ENCODE measurements at regions not wholly inside any gene's neighbourhood (a gene's known extent, or its start where the extent isn't known, plus 50 kb on each side); places are given as distances from the start of the nearest gene placed in this dataset.

- TF ChIP-seq ZFP3 (CRISPR knock-in tag; IDR thresholded peaks at IDR 0.05), result no peak
- no peak for TF ChIP-seq ARNTL (CRISPR knock-in tag; IDR thresholded peaks at IDR 0.05; ENCODE audit: borderline replicate concordance, low read depth)
- TF ChIP-seq RARB (CRISPR knock-in tag; IDR thresholded peaks at IDR 0.05), result no peak
- TF ChIP-seq ZC3H10 (CRISPR knock-in tag; IDR thresholded peaks at IDR 0.05), result no peak
- TF ChIP-seq, protein P1, sequence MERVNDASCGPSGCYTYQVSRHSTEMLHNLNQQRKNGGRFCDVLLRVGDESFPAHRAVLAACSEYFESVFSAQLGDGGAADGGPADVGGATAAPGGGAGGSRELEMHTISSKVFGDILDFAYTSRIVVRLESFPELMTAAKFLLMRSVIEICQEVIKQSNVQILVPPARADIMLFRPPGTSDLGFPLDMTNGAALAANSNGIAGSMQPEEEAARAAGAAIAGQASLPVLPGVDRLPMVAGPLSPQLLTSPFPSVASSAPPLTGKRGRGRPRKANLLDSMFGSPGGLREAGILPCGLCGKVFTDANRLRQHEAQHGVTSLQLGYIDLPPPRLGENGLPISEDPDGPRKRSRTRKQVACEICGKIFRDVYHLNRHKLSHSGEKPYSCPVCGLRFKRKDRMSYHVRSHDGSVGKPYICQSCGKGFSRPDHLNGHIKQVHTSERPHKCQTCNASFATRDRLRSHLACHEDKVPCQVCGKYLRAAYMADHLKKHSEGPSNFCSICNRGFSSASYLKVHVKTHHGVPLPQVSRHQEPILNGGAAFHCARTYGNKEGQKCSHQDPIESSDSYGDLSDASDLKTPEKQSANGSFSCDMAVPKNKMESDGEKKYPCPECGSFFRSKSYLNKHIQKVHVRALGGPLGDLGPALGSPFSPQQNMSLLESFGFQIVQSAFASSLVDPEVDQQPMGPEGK (CRISPR knock-in tag; IDR thresholded peaks at IDR 0.05; ENCODE audit: borderline replicate concordance), result no peak
- no peak for TF ChIP-seq CREB5 (CRISPR knock-in tag; IDR thresholded peaks at IDR 0.05; ENCODE audit: low read depth)
- no peak for TF ChIP-seq SNAI2 (CRISPR knock-in tag; IDR thresholded peaks at IDR 0.05)
- TF ChIP-seq PPARA (CRISPR knock-in tag; IDR thresholded peaks at IDR 0.05; ENCODE audit: borderline replicate concordance), result no peak
- TF ChIP-seq ZNF8 (CRISPR knock-in tag; IDR thresholded peaks at IDR 0.05), result no peak
- TF ChIP-seq, protein P2, sequence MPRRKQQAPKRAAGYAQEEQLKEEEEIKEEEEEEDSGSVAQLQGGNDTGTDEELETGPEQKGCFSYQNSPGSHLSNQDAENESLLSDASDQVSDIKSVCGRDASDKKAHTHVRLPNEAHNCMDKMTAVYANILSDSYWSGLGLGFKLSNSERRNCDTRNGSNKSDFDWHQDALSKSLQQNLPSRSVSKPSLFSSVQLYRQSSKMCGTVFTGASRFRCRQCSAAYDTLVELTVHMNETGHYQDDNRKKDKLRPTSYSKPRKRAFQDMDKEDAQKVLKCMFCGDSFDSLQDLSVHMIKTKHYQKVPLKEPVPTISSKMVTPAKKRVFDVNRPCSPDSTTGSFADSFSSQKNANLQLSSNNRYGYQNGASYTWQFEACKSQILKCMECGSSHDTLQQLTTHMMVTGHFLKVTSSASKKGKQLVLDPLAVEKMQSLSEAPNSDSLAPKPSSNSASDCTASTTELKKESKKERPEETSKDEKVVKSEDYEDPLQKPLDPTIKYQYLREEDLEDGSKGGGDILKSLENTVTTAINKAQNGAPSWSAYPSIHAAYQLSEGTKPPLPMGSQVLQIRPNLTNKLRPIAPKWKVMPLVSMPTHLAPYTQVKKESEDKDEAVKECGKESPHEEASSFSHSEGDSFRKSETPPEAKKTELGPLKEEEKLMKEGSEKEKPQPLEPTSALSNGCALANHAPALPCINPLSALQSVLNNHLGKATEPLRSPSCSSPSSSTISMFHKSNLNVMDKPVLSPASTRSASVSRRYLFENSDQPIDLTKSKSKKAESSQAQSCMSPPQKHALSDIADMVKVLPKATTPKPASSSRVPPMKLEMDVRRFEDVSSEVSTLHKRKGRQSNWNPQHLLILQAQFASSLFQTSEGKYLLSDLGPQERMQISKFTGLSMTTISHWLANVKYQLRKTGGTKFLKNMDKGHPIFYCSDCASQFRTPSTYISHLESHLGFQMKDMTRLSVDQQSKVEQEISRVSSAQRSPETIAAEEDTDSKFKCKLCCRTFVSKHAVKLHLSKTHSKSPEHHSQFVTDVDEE (CRISPR knock-in tag; IDR thresholded peaks at IDR 0.05), result no peak
- no peak for TF ChIP-seq OSR1 (CRISPR knock-in tag; IDR thresholded peaks at IDR 0.05)
- TF ChIP-seq GLIS3 (CRISPR knock-in tag; IDR thresholded peaks at IDR 0.05), result no peak
- no peak for TF ChIP-seq ZNF70 (CRISPR knock-in tag; IDR thresholded peaks at IDR 0.05)
- ATAC-seq, result no peak
These were observed 183.9 kb downstream of the ARRDC4 start for GRCh38 chr15:98144388-98144787.

DNA sequence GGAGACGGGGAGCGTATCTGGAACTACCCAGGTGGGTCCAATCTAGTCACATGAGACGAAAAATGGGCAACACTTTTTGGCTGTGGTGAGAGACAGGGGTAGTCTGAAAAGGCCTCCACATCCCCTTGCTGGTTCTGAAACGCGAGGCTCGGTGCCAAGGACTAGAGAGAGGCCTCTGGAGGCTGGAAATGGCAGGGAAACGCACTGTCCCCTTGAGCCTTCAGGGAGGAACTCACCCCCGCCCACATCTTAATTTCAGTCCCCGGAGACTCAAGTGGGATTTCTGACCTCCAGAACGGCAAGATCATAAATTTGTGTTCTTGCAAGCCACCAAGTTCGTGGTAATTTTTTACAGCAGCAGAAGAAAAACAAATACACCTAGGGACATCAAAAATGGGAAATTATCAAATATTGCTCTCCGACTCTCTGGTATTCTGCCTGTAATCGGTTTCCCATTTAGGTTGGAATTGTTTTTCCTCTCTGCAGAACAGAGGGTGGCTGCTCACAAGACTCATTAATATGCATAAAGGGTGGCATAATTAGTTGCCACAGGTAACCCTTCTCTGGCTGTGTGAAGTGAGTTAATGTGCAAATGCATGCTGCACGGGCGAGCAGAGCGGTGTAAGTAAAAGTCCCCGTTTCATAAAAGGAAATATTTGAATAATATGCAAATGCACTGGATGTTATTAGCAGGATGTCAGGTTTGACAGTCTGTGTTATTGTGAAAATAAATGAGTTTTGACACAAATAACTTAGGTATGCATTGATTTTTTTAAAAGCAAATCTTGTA is 185.7 kb downstream of the ARRDC4 start:
- TF ChIP-seq GLIS3 (CRISPR knock-in tag; IDR thresholded peaks at IDR 0.05), result no peak
- ATAC-seq, result no peak

DNA sequence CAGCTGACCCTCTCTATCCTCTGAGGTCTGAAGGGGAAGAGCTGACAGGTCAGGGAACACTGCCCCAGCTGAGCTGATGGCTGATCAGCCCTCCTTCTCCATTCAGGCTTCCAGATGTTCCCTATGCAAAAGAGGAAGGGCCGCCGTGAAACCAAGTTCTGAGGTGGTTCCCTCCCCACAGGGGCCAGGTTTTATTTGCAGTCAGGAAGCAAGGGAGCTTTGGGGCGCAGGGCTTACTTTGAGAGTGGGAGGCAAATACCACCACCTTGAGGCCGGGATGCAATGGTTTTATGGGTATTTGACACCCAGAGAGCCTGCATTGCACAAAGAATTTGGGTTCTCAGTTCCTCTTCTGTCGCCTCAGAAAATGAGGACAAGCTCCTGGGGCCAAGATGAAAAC is 186.9 kb downstream of the ARRDC4 start:
- no peak for ATAC-seq
- TF ChIP-seq ARNTL (CRISPR knock-in tag; IDR thresholded peaks at IDR 0.05; ENCODE audit: borderline replicate concordance, low read depth) (no peak), ZFP3 (CRISPR knock-in tag; IDR thresholded peaks at IDR 0.05) (no peak), SNAI2 (CRISPR knock-in tag; IDR thresholded peaks at IDR 0.05) (no peak)

DNA sequence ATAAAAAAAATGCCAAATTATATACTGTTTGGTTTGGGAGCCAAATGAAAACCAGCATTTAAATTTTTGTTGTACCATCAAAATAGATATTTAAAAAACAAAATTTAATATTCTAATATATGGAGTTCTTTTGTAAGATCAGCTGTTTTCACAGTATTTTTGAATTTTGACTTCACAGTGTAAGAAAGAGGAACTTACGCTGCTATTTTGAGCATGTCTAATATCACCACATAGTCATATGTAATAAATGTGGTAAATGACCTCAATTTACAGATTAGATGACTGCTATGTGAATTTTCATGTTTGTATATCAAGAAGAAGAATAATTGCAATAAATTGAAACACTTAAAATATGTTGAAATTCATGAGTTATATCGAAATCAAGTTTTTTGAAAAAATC is 189.6 kb downstream of the ARRDC4 start:
- ATAC-seq, result no peak
- TF ChIP-seq ZNF70 (CRISPR knock-in tag; IDR thresholded peaks at IDR 0.05) (no peak), ZNF565 (CRISPR knock-in tag; conservative IDR thresholded peaks at IDR 0.05; ENCODE audit: low read depth) (no peak), RARB (CRISPR knock-in tag; IDR thresholded peaks at IDR 0.05) (no peak), ZFP3 (CRISPR knock-in tag; IDR thresholded peaks at IDR 0.05) (no peak), PPARA (CRISPR knock-in tag; IDR thresholded peaks at IDR 0.05; ENCODE audit: borderline replicate concordance) (no peak), ZC3H10 (CRISPR knock-in tag; IDR thresholded peaks at IDR 0.05) (no peak), ESRRG (CRISPR knock-in tag; IDR thresholded peaks at IDR 0.05) (no peak), TOX (CRISPR knock-in tag; IDR thresholded peaks at IDR 0.05; ENCODE audit: borderline replicate concordance) (no peak), ZFP30 (CRISPR knock-in tag; IDR thresholded peaks at IDR 0.05) (no peak), GLIS3 (CRISPR knock-in tag; IDR thresholded peaks at IDR 0.05) (no peak), POU6F1 (CRISPR knock-in tag; IDR thresholded peaks at IDR 0.05; ENCODE audit: borderline replicate concordance, low read depth) (no peak), CSDC2 (CRISPR knock-in tag; IDR thresholded peaks at IDR 0.05) (no peak), ARNTL (CRISPR knock-in tag; IDR thresholded peaks at IDR 0.05; ENCODE audit: borderline replicate concordance, low read depth) (no peak), ZNF8 (CRISPR knock-in tag; IDR thresholded peaks at IDR 0.05) (no peak), TCF4 (CRISPR knock-in tag; IDR thresholded peaks at IDR 0.05; ENCODE audit: borderline replicate concordance) (no peak)
- TF ChIP-seq, protein P3, sequence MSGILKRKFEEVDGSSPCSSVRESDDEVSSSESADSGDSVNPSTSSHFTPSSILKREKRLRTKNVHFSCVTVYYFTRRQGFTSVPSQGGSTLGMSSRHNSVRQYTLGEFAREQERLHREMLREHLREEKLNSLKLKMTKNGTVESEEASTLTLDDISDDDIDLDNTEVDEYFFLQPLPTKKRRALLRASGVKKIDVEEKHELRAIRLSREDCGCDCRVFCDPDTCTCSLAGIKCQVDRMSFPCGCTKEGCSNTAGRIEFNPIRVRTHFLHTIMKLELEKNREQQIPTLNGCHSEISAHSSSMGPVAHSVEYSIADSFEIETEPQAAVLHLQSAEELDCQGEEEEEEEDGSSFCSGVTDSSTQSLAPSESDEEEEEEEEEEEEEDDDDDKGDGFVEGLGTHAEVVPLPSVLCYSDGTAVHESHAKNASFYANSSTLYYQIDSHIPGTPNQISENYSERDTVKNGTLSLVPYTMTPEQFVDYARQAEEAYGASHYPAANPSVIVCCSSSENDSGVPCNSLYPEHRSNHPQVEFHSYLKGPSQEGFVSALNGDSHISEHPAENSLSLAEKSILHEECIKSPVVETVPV (CRISPR knock-in tag; IDR thresholded peaks at IDR 0.05), result no peak
- TF ChIP-seq, protein P1 (CRISPR knock-in tag; IDR thresholded peaks at IDR 0.05; ENCODE audit: borderline replicate concordance), result no peak
